ENCODE measurements at regions not wholly inside any gene's neighbourhood (a gene's known extent, or its start where the extent isn't known, plus 50 kb on each side); places are given as distances from the start of the nearest gene placed in this dataset.

DNA sequence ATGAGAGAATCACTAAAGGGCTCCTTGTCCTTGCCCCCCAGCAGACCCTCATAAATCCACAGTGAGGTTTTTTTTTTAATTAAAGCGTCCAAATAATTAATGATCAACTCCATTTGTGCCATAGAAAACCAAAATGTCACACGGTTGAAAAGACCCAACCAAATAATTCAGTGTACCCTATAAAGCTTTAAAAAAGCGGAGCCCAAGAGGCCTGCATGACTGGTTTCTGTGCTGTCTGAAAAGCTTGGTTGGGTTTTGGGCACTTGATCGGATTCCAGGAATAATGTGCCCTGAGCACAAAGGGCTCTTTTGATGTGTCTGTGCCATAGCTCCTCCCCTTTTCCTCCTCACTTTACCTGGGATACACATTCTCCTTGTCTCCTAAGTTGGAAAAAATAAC, 523.2 kb downstream of the TNS1 start:
- Histone ChIP-seq H3K4me3 (no peak overlapping the region), H3K36me3 (no peaks in the 10 kb centered on the region)

DNA sequence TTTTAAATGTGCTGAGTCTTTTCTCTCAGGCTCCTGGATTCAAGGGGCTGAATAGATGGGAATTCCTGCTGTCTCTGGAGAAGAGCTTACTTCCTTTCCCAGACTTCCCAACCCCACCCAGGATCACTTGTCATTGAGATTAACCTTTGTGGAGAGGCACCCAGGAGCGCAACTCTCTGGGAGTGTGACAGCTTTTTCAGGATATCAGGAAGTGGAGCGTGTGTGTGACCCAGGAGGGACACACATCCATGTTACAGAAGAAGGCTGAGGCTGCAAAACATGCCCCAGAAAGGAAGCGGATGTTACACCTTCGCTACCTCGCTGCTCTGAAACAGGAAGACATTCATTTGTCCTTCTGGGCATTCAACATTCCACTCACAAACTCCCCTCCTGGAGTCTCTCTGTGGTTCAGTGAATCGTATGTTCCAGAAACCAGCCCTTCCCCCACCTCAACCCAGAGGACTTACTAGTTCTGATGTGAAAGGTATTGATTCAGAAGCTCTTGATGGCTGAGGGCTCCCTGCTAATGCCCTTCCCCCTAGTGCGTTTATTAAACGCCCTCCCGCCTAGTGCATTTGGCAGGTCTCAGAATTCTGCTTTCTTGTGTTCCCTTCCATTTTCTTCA, 523.9 kb downstream of the TNS1 start:
- DNase-seq (ENCODE audit: low read depth in 1 of 2, low spot score in 1 of 2), result no peak
- H3K9me3 ChIP-seq (ENCODE audit: low read depth), result no peaks in the 10 kb centered on the region
- no peak overlapping the region for H3K4me3 ChIP-seq
- TF ChIP-seq, protein P1, sequence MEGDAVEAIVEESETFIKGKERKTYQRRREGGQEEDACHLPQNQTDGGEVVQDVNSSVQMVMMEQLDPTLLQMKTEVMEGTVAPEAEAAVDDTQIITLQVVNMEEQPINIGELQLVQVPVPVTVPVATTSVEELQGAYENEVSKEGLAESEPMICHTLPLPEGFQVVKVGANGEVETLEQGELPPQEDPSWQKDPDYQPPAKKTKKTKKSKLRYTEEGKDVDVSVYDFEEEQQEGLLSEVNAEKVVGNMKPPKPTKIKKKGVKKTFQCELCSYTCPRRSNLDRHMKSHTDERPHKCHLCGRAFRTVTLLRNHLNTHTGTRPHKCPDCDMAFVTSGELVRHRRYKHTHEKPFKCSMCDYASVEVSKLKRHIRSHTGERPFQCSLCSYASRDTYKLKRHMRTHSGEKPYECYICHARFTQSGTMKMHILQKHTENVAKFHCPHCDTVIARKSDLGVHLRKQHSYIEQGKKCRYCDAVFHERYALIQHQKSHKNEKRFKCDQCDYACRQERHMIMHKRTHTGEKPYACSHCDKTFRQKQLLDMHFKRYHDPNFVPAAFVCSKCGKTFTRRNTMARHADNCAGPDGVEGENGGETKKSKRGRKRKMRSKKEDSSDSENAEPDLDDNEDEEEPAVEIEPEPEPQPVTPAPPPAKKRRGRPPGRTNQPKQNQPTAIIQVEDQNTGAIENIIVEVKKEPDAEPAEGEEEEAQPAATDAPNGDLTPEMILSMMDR (IDR thresholded peaks at IDR 0.05; ENCODE audit: low read depth, low read length), result no peak
- H3K27me3 ChIP-seq, result no peaks in the 10 kb centered on the region
- H3K4me1 ChIP-seq (ENCODE audit: low read depth), result no peaks in the 10 kb centered on the region
- no peaks in the 10 kb centered on the region for H3K36me3 ChIP-seq
- no peak overlapping the region for H3K27ac ChIP-seq

More for the DNA sequence above, 523.2 kb downstream of the TNS1 start:
- Histone ChIP-seq H3K27ac (no peak overlapping the region), H3K4me1 (ENCODE audit: low read depth) (no peaks in the 10 kb centered on the region), H3K27me3 (no peaks in the 10 kb centered on the region), H3K9me3 (ENCODE audit: low read depth) (no peaks in the 10 kb centered on the region)
- DNase-seq (ENCODE audit: low read depth in 1 of 2, low spot score in 1 of 2), result no peak
- TF ChIP-seq, protein P1 (IDR thresholded peaks at IDR 0.05; ENCODE audit: low read depth, low read length), result no peak

DNA sequence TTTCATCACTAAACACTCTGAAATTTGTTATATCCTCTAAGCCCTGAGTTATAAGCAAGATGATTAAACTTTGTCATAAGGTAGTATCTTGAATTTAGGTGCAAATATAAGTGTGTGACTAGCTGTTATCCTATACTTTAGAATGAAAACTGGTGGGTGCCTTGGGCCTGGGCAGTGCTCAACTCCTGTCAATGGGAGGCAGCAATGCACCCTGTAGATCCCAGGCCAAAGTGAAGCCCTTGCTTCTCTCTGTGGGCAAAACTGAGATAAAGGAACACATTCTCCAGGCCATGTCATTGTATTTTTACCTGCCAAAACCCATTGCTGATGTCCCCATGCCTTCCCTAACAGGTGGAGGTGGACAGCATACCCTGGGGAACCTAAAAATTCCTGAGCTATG, 525.2 kb downstream of the TNS1 start:
- no peaks in the 10 kb centered on the region for H3K36me3 ChIP-seq
- no peak for DNase-seq (ENCODE audit: low read depth in 1 of 2, low spot score in 1 of 2)
- TF ChIP-seq, protein P1 (IDR thresholded peaks at IDR 0.05; ENCODE audit: low read depth, low read length), result no peak
- no peak overlapping the region for H3K27ac ChIP-seq
- no peaks in the 10 kb centered on the region for H3K27me3 ChIP-seq
- no peaks in the 10 kb centered on the region for H3K4me1 ChIP-seq (ENCODE audit: low read depth)
- H3K4me3 ChIP-seq, result no peak overlapping the region
- no peaks in the 10 kb centered on the region for H3K9me3 ChIP-seq (ENCODE audit: low read depth)

DNA sequence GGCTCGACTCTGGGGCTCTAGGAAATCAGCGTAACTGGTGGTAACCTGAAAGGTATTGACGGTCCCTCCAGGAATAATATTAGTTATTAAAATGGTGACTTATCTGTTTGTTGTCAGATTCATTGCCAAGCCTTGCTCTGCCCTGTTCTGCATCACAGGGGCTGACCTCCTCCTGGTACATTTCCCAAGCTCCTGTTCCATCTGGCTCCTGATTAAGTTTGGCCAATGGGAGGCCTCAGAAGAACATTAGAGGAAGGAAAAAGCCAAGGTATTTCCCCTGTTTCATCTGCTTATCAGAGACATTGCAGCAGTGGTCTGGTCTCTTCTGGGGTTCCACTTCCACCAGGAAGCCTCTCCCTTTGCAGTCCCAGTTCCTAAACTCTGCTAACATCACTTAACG, 527.0 kb downstream of the TNS1 start:
- Histone ChIP-seq H3K36me3 (no peaks in the 10 kb centered on the region), H3K27me3 (peaks cover 5% of the 10 kb centered on the region), H3K4me3 (no peak overlapping the region), H3K9me3 (ENCODE audit: low read depth) (no peaks in the 10 kb centered on the region), H3K27ac (no peak overlapping the region), H3K4me1 (ENCODE audit: low read depth) (no peaks in the 10 kb centered on the region)
- DNase-seq (ENCODE audit: low read depth in 1 of 2, low spot score in 1 of 2), result no peak
- TF ChIP-seq, protein P1 (IDR thresholded peaks at IDR 0.05; ENCODE audit: low read depth, low read length), result no peak

DNA sequence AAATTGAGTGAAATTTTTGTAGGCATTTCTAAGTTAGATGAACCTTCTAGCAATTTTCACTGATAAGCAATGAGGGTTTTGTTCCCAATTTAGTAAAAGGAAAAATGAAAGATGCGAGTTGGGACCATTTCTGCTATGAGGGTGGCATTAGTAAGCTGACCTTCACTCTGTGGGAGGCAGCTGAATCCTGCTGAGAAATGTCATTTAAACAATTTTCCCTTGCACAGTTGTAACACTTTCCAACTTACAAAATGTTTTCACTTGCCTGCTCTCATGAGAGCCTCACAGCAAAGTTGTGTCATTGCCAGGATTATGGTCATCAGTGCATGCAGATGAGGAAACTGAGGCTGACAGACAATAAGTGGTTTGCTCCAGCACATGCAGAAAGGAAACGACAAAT, 527.7 kb downstream of the TNS1 start:
- Histone ChIP-seq H3K4me1 (ENCODE audit: low read depth) (no peaks in the 10 kb centered on the region), H3K36me3 (no peaks in the 10 kb centered on the region), H3K4me3 (no peak overlapping the region), H3K9me3 (ENCODE audit: low read depth) (no peaks in the 10 kb centered on the region), H3K27ac (no peak overlapping the region), H3K27me3 (peaks cover 5% of the 10 kb centered on the region)
- TF ChIP-seq, protein P1 (IDR thresholded peaks at IDR 0.05; ENCODE audit: low read depth, low read length), result no peak
- DNase-seq (ENCODE audit: low read depth in 1 of 2, low spot score in 1 of 2), result no peak
